ENCODE measurements at regions not wholly inside any gene's neighbourhood (a gene's known extent, or its start where the extent isn't known, plus 50 kb on each side); places are given as distances from the start of the nearest gene placed in this dataset.

GRCh38 chr2:136255127-136255526, 137.2 kb upstream of the CXCR4 start:
- no peak for DNase-seq (ENCODE audit: low read depth in 1 of 2, low spot score in 1 of 2)
- TF ChIP-seq CTCF (IDR thresholded peaks at IDR 0.05; ENCODE audit: insufficient read depth, low read length) (no peak), REST (IDR thresholded peaks at IDR 0.05; ENCODE audit: insufficient replicate concordance, low read depth) (no peak), GABPA (IDR thresholded peaks at IDR 0.05; ENCODE audit: low read depth) (no peak), POLR2AphosphoS5 (IDR thresholded peaks at IDR 0.05; ENCODE audit: low read depth) (no peak), SPI1 (IDR thresholded peaks at IDR 0.05; ENCODE audit: borderline replicate concordance, low read depth) (no peak)
- Histone ChIP-seq H3K4me3 (replicated peaks; ENCODE audit: insufficient read depth, low read length) (no peak overlapping the region), H3K27ac (replicated peaks) (peak overlapping the region; percentile 70), H3K27me3 (ENCODE audit: insufficient read depth, poor library complexity, severe bottlenecking) (no peaks in the 10 kb centered on the region)

GRCh38 chr2:136254681-136255080, 136.7 kb upstream of the CXCR4 start:
- peak overlapping the region; percentile 70 for H3K27ac ChIP-seq (replicated peaks)
- no peak overlapping the region for H3K4me3 ChIP-seq (replicated peaks; ENCODE audit: insufficient read depth, low read length)
- no peaks in the 10 kb centered on the region for H3K27me3 ChIP-seq (ENCODE audit: insufficient read depth, poor library complexity, severe bottlenecking)
- DNase-seq (ENCODE audit: low read depth in 1 of 2, low spot score in 1 of 2), result no peak
- no peak for TF ChIP-seq CTCF (IDR thresholded peaks at IDR 0.05; ENCODE audit: insufficient read depth, low read length)
- TF ChIP-seq POLR2AphosphoS5 (IDR thresholded peaks at IDR 0.05; ENCODE audit: low read depth), result no peak

- no peak overlapping the region for H3K4me3 ChIP-seq (replicated peaks; ENCODE audit: insufficient read depth, low read length)
- TF ChIP-seq CTCF (IDR thresholded peaks at IDR 0.05; ENCODE audit: insufficient read depth, low read length), result no peak
- TF ChIP-seq SPI1 (IDR thresholded peaks at IDR 0.05; ENCODE audit: borderline replicate concordance, low read depth), result peak; percentile 96
- TF ChIP-seq POLR2AphosphoS5 (IDR thresholded peaks at IDR 0.05; ENCODE audit: low read depth), result peak; percentile 85
- TF ChIP-seq GABPA (IDR thresholded peaks at IDR 0.05; ENCODE audit: low read depth), result no peak
- DNase-seq (ENCODE audit: low read depth in 1 of 2, low spot score in 1 of 2), result peak; percentile 87 to 96
- peak overlapping the region; percentile 70 for H3K27ac ChIP-seq (replicated peaks)
- H3K27me3 ChIP-seq (ENCODE audit: insufficient read depth, poor library complexity, severe bottlenecking), result no peaks in the 10 kb centered on the region
These were observed 135.5 kb upstream of the CXCR4 start for GRCh38 chr2:136253288-136254004.

GRCh38 chr2:136251885-136252585, 134.1 kb upstream of the CXCR4 start:
- no peaks in the 10 kb centered on the region for H3K27me3 ChIP-seq (ENCODE audit: insufficient read depth, poor library complexity, severe bottlenecking)
- DNase-seq (ENCODE audit: low read depth in 1 of 2, low spot score in 1 of 2), result no peak
- TF ChIP-seq CTCF (IDR thresholded peaks at IDR 0.05; ENCODE audit: insufficient read depth, low read length) (no peak), GABPA (IDR thresholded peaks at IDR 0.05; ENCODE audit: low read depth) (no peak), REST (IDR thresholded peaks at IDR 0.05; ENCODE audit: insufficient replicate concordance, low read depth) (no peak), SPI1 (IDR thresholded peaks at IDR 0.05; ENCODE audit: borderline replicate concordance, low read depth) (no peak), POLR2AphosphoS5 (IDR thresholded peaks at IDR 0.05; ENCODE audit: low read depth) (no peak)

More at GRCh38 chr2:136251885-136252585, 134.1 kb upstream of the CXCR4 start:
- Histone ChIP-seq H3K4me3 (replicated peaks; ENCODE audit: insufficient read depth, low read length) (no peak overlapping the region), H3K27ac (replicated peaks) (no peak overlapping the region)
